ENCODE measurements at regions not wholly inside any gene's neighbourhood (a gene's known extent, or its start where the extent isn't known, plus 50 kb on each side); places are given as distances from the start of the nearest gene placed in this dataset.

GRCh38 chr1:90502696-90503095 lies 214.4 kb downstream of the BARHL2 start:
- H3K27me3 ChIP-seq: no peaks in the 10 kb centered on the region
- no peaks in the 10 kb centered on the region for H3K9me3 ChIP-seq
- TF ChIP-seq POLR2AphosphoS5 (IDR thresholded peaks at IDR 0.05) (no peak), POLR2A (IDR thresholded peaks at IDR 0.05) (no peak), EP300 (IDR thresholded peaks at IDR 0.05) (no peak), CTCF (IDR thresholded peaks at IDR 0.05) (no peak)
- H3K36me3 ChIP-seq: no peaks in the 10 kb centered on the region
- H3K4me1 ChIP-seq: no peaks in the 10 kb centered on the region
- H3K4me3 ChIP-seq: no peak overlapping the region
- no peak for DNase-seq (ENCODE audit: low spot score in 2 of 2)
- WGBS: 60% methylated on average over 1 of the region's 1 CpG
- H3K27ac ChIP-seq: no peak overlapping the region

- Histone ChIP-seq H3K4me1 (no peaks in the 10 kb centered on the region), H3K4me3 (no peak overlapping the region), H3K27me3 (no peaks in the 10 kb centered on the region), H3K9me3 (no peaks in the 10 kb centered on the region), H3K27ac (no peak overlapping the region), H3K36me3 (no peaks in the 10 kb centered on the region)
- DNase-seq (ENCODE audit: low spot score in 2 of 2): no peak
- TF ChIP-seq POLR2A (IDR thresholded peaks at IDR 0.05): no peak
- no peak for TF ChIP-seq EP300 (IDR thresholded peaks at IDR 0.05)
- TF ChIP-seq POLR2AphosphoS5 (IDR thresholded peaks at IDR 0.05): no peak
- no peak for TF ChIP-seq CTCF (IDR thresholded peaks at IDR 0.05)
- WGBS: 60% methylated on average over 7 of the region's 7 CpGs
These were observed 214.9 kb downstream of the BARHL2 start for GRCh38 chr1:90502194-90502593.

GRCh38 chr1:90501281-90501680 lies 215.8 kb downstream of the BARHL2 start:
- Histone ChIP-seq H3K9me3 (no peaks in the 10 kb centered on the region), H3K27ac (no peak overlapping the region), H3K4me3 (no peak overlapping the region), H3K4me1 (no peaks in the 10 kb centered on the region), H3K27me3 (no peaks in the 10 kb centered on the region), H3K36me3 (no peaks in the 10 kb centered on the region)
- no peak for DNase-seq (ENCODE audit: low spot score in 2 of 2)
- 80% methylated on average over 3 of the region's 3 CpGs for WGBS
- no peak for TF ChIP-seq POLR2AphosphoS5 (IDR thresholded peaks at IDR 0.05)
- no peak for TF ChIP-seq POLR2A (IDR thresholded peaks at IDR 0.05)
- no peak for TF ChIP-seq CTCF (IDR thresholded peaks at IDR 0.05)
- TF ChIP-seq EP300 (IDR thresholded peaks at IDR 0.05): no peak

GRCh38 chr1:90494748-90495282 lies 222.3 kb downstream of the BARHL2 start:
- H3K27me3 ChIP-seq: no peaks in the 10 kb centered on the region
- H3K27ac ChIP-seq: no peak overlapping the region
- 65% methylated on average over 11 of the region's 11 CpGs for WGBS
- DNase-seq (ENCODE audit: low spot score in 2 of 2): no peak
- no peaks in the 10 kb centered on the region for H3K4me1 ChIP-seq
- no peak overlapping the region for H3K4me3 ChIP-seq
- TF ChIP-seq POLR2AphosphoS5 (IDR thresholded peaks at IDR 0.05) (no peak), POLR2A (IDR thresholded peaks at IDR 0.05) (no peak), EP300 (IDR thresholded peaks at IDR 0.05) (no peak), CTCF (IDR thresholded peaks at IDR 0.05) (no peak)
- H3K9me3 ChIP-seq: no peaks in the 10 kb centered on the region
- H3K36me3 ChIP-seq: no peaks in the 10 kb centered on the region

GRCh38 chr1:90488451-90488850 lies 228.7 kb downstream of the BARHL2 start:
- no peak overlapping the region for H3K4me3 ChIP-seq
- no peak for DNase-seq (ENCODE audit: low spot score in 2 of 2)
- 64% methylated on average over 5 of the region's 5 CpGs for WGBS
- H3K27ac ChIP-seq: no peak overlapping the region
- no peaks in the 10 kb centered on the region for H3K27me3 ChIP-seq
- no peaks in the 10 kb centered on the region for H3K9me3 ChIP-seq
- no peaks in the 10 kb centered on the region for H3K36me3 ChIP-seq
- H3K4me1 ChIP-seq: no peaks in the 10 kb centered on the region
- TF ChIP-seq POLR2AphosphoS5 (IDR thresholded peaks at IDR 0.05): no peak
- no peak for TF ChIP-seq POLR2A (IDR thresholded peaks at IDR 0.05)
- TF ChIP-seq CTCF (IDR thresholded peaks at IDR 0.05): no peak
- no peak for TF ChIP-seq EP300 (IDR thresholded peaks at IDR 0.05)
